OCI-LY3 (cell line): ENCODE measurements at regions not wholly inside any gene's neighbourhood (a gene's known extent, or its start where the extent isn't known, plus 50 kb on each side); places are given as distances from the start of the nearest gene placed in this dataset.
A peak's percentile ranks its signal among the peaks of the same experiment; 100 is the strongest.

Experiments used
- CTCF ChIP-seq: fragments of 200-600, 300-600 bp; sonication (generic); IDR thresholded peaks from 2 replicates; pipeline ENCODE4 v1.5.1; 2014; ENCODE audit warnings: antibody characterized with exemption, low read length, low read depth
- EZH2phosphoT487 ChIP-seq: fragments of 200-600 bp; shearing (Covaris generic); IDR thresholded peaks from 2 replicates; pipeline ENCODE4 v1.6.1; 2018; ENCODE audit warnings: antibody characterized with exemption, mixed run types, low read depth

DNA sequence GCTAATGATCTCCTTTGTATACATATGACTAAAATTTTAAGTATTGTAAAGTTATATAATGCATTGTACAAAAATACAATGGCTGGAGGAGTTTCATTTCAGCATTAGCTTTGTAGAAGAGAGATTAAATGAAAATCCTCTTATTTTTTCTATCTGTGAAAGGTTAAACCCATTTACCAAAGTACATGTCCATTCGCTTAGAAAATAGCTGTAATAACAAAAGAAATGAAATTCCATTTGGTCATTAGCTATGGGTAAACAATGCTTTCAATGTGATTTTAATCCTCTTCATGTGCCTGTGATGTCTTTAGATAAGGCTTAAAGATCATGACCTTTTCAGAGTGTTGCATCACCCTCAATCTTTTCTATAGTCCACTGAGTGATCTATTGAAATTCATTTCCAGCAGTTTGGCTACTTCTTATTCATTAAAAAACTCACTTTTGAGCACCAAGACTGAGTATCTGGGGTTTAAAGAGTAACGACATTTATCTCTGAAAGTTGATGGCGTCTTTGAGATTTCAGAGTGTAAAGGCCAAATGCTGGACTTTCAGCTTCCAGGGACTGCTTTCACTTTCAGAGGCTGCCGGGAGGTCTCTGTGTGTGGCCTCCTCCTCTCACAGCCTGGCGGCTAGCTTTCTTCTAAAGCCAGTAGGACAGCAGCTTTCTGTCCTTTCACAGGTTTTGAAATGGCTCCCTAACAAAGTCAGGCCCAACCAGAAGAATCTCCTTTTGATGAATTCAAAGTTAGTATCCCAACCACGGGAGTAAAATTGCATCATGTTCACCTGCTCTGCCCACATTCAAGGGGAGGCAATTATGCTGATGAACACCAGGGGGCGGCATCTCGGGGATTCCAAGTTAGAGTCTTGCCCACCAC, 701.4 kb upstream of the COBL start:
- TF ChIP-seq CTCF (peak; percentile 79), EZH2phosphoT487 (no peak)
